ENCODE measurements at regions not wholly inside any gene's neighbourhood (a gene's known extent, or its start where the extent isn't known, plus 50 kb on each side); places are given as distances from the start of the nearest gene placed in this dataset.
"Not testable (repeated sequence)": the region's sequence is repeated elsewhere in the genome, so short reads cannot be mapped to it uniquely, and the experiment has no call there.

- peak in 7 of 8 experiments; percentile 42 to 93 (median 63) for ATAC-seq (replicated peaks in 6 of 8)
- H3K27ac ChIP-seq = no peak overlapping the region
- in situ Hi-C loops (cut with MboI; ENCODE audit: low pct_unique_long_range_greater_than_20kb in 2 of 9, low sequenced_read_pairs in 9 of 9, unreplicated experiment in 9 of 9) = no loop called here
- no peaks in the 10 kb centered on the region for H3K4me1 ChIP-seq (replicated peaks in 1 of 2)
- H3K4me3 ChIP-seq = no peak overlapping the region
- WGBS, 10 experiments = 25 to 64% (median 49%) methylated on average over 4 to 8 of the region's 8 CpGs; no CpG with 5 or more reads in 1 of the 10 experiments
Observed at GRCh38 chr3:155995525-155996370, 124.6 kb upstream of the KCNAB1 start.

DNA sequence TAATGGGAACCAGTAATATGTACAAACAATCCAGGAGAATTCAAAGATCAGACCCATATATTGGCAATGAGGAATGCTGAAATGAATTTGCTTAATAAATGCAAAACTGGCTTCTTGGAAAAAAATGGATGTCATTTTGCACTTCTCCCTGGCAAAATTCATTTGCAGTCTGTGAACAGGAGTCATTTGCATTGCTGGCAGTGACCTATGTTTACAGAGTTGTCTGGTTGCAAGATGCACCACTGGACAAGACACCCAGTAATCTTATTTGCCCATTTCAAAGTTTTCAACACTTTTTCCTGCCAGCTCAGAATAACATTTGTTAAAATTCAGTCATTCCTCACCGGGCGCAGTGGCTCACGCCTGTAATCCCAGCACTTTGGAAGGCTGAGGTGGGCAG is 123.5 kb upstream of the KCNAB1 start:
- in situ Hi-C loops (cut with MboI; ENCODE audit: low pct_unique_long_range_greater_than_20kb in 2 of 9, low sequenced_read_pairs in 9 of 9, unreplicated experiment in 9 of 9) = no loop called here
- 72 to 80% methylated on average over 1 to 3 of the region's 3 CpGs; no CpG with 5 or more reads in 8 of the 10 experiments for WGBS, 10 experiments

GRCh38 chr3:155998173-155998572 is 122.2 kb upstream of the KCNAB1 start:
- H3K4me3 ChIP-seq; H3K4me1 ChIP-seq (replicated peaks in 1 of 2); H3K27ac ChIP-seq; in situ Hi-C loops (cut with MboI; ENCODE audit: low pct_unique_long_range_greater_than_20kb in 2 of 9, low sequenced_read_pairs in 9 of 9, unreplicated experiment in 9 of 9); ATAC-seq (replicated peaks in 6 of 8): not testable (repeated sequence)
- WGBS, 10 experiments = 40 to 100% (median 92%) methylated on average over 1 to 3 of the region's 3 CpGs; no CpG with 5 or more reads in 3 of the 10 experiments

More for the DNA sequence above, 123.5 kb upstream of the KCNAB1 start:
- ATAC-seq (replicated peaks in 6 of 8) = peak in 3 of 8 experiments; percentile 23 to 70 (median 66)
- Histone ChIP-seq H3K4me3 (no peak overlapping the region), H3K4me1 (replicated peaks in 1 of 2) (no peaks in the 10 kb centered on the region), H3K27ac (no peak overlapping the region)

DNA sequence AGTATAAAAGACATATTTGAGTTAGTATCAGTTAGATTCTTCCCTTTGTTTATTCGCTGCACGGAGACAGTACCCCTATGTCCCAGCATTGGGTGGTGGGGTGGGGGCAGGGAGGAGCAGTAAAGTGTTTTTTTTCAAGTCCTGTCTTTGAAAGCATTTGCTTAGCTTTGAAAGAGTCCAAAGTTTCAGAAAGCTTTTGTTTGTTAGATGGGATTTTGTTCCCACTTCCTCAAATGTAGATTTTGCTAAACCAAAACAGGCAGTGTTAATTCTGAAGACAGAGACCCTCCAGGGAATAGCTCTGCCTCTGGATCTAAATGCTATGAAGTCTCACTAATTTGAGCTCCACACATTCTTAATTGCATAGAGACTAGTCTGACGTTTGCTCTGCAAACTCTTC is 114.6 kb upstream of the KCNAB1 start:
- Histone ChIP-seq H3K4me3 (no peak overlapping the region), H3K27ac (no peak overlapping the region), H3K4me1 (replicated peaks in 1 of 2) (peaks cover 0 to 2% of the 10 kb centered on the region in 2 donors)
- in situ Hi-C loops (cut with MboI; ENCODE audit: low pct_unique_long_range_greater_than_20kb in 2 of 9, low sequenced_read_pairs in 9 of 9, unreplicated experiment in 9 of 9) = loop anchor here in 2 of 9 experiments (25.0 kb wide), 1 partner anchor 507 kb away; no protein-coding TSS in a partner anchor
- WGBS, 10 experiments = 0 to 30% (median 14%) methylated on average over 1 to 3 of the region's 3 CpGs; no CpG with 5 or more reads in 3 of the 10 experiments
- no peak for ATAC-seq (replicated peaks in 6 of 8)

GRCh38 chr3:156010829-156011228 is 109.5 kb upstream of the KCNAB1 start:
- no peaks in the 10 kb centered on the region for H3K4me1 ChIP-seq (replicated peaks in 1 of 2)
- ATAC-seq (replicated peaks in 6 of 8) = peak in 2 of 8 experiments; percentile 28 to 41
- 0 to 100% (median 83%) methylated on average over 1 to 2 of the region's 3 CpGs; no CpG with 5 or more reads in 5 of the 10 experiments for WGBS, 10 experiments
- in situ Hi-C loops (cut with MboI; ENCODE audit: low pct_unique_long_range_greater_than_20kb in 2 of 9, low sequenced_read_pairs in 9 of 9, unreplicated experiment in 9 of 9) = loop anchor here in 2 of 9 experiments (25.0 kb wide), 1 partner anchor 501 kb away; no protein-coding TSS in a partner anchor
- no peak overlapping the region for H3K4me3 ChIP-seq
- H3K27ac ChIP-seq = no peak overlapping the region

GRCh38 chr3:156014489-156014888 is 105.9 kb upstream of the KCNAB1 start:
- 0 to 91% (median 60%) methylated on average over 1 to 4 of the region's 4 CpGs; no CpG with 5 or more reads in 1 of the 10 experiments for WGBS, 10 experiments

GRCh38 chr3:156016902-156017301 is 103.5 kb upstream of the KCNAB1 start:
- peak in 5 of 8 experiments; percentile 49 to 76 (median 66) for ATAC-seq (replicated peaks in 6 of 8)
- Histone ChIP-seq H3K4me1 (replicated peaks in 1 of 2) (peaks cover 18 to 25% of the 10 kb centered on the region in 2 donors), H3K27ac (no peak overlapping the region), H3K4me3 (no peak overlapping the region)
- WGBS, 10 experiments = 33 to 93% (median 63%) methylated on average over 1 to 4 of the region's 4 CpGs; no CpG with 5 or more reads in 1 of the 10 experiments
- in situ Hi-C loops (cut with MboI; ENCODE audit: low pct_unique_long_range_greater_than_20kb in 2 of 9, low sequenced_read_pairs in 9 of 9, unreplicated experiment in 9 of 9) = loop anchor here in 2 of 9 experiments (25.0 kb wide), 1 partner anchor 495 kb away; no protein-coding TSS in a partner anchor

More at GRCh38 chr3:156014489-156014888, 105.9 kb upstream of the KCNAB1 start:
- Histone ChIP-seq H3K27ac (no peak overlapping the region), H3K4me3 (no peak overlapping the region), H3K4me1 (replicated peaks in 1 of 2) (peaks cover 16 to 20% of the 10 kb centered on the region in 2 donors)
- peak in 3 of 8 experiments; percentile 50 to 91 (median 83) for ATAC-seq (replicated peaks in 6 of 8)
- in situ Hi-C loops (cut with MboI; ENCODE audit: low pct_unique_long_range_greater_than_20kb in 2 of 9, low sequenced_read_pairs in 9 of 9, unreplicated experiment in 9 of 9) = loop anchor here in 2 of 9 experiments (25.0 kb wide), 1 partner anchor 498 kb away; no protein-coding TSS in a partner anchor

GRCh38 chr3:156017352-156018030 is 102.9 kb upstream of the KCNAB1 start:
- Histone ChIP-seq H3K4me1 (replicated peaks in 1 of 2) (peaks cover 18 to 25% of the 10 kb centered on the region in 2 donors), H3K4me3 (no peak overlapping the region), H3K27ac (no peak overlapping the region)
- ATAC-seq (replicated peaks in 6 of 8) = peak in 6 of 8 experiments; percentile 57 to 85 (median 62)
- in situ Hi-C loops (cut with MboI; ENCODE audit: low pct_unique_long_range_greater_than_20kb in 2 of 9, low sequenced_read_pairs in 9 of 9, unreplicated experiment in 9 of 9) = loop anchor here in 2 of 9 experiments (25.0 kb wide), 1 partner anchor 495 kb away; no protein-coding TSS in a partner anchor

DNA sequence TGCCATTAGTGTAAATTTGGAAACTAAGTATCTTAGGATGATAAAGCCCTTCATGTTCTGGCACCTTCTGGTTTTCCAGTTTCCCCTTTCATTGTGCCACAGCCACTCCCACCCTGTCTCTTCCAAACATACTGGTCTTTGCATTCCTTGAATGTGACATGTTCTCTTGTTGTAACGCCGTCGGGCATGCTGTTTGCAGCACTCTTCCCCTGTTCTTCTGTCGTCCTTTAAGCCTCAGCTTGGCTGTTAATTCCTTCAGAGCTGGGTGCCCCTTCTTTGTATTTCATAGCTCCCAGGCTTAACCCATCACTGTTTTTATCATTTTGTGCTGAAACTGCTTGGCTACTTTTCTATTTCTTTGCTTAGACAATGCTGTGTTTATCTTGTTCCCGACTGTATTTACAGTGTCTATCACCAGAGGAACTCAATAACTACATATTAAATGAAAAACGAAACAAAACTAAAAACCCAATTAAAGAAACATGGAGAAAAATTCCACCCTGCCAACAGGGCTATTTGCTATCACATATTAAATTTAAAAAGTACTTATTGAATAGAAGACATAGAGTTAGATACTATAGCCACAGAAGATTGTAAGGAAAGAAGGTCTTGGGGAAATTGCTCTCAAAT is 95.4 kb upstream of the KCNAB1 start:
- peak in 5 of 8 experiments; percentile 33 to 92 (median 78) for ATAC-seq (replicated peaks in 6 of 8)
- H3K27ac ChIP-seq = no peak overlapping the region
- in situ Hi-C loops (cut with MboI; ENCODE audit: low pct_unique_long_range_greater_than_20kb in 2 of 9, low sequenced_read_pairs in 9 of 9, unreplicated experiment in 9 of 9) = loop anchor here in 3 of 9 experiments (25.0 kb wide), 2 partner anchors 112 to 487 kb away; no protein-coding TSS in a partner anchor
- WGBS, 10 experiments = 0 to 56% (median 29%) methylated on average over 1 to 6 of the region's 6 CpGs; no CpG with 5 or more reads in 1 of the 10 experiments
- no peak overlapping the region for H3K4me3 ChIP-seq
- peaks cover 2 to 10% of the 10 kb centered on the region in 2 donors for H3K4me1 ChIP-seq (replicated peaks in 1 of 2)

- Histone ChIP-seq H3K4me3 (no peak overlapping the region), H3K27ac (no peak overlapping the region), H3K4me1 (replicated peaks in 1 of 2) (peaks cover 0 to 4% of the 10 kb centered on the region in 2 donors)
- in situ Hi-C loops (cut with MboI; ENCODE audit: low pct_unique_long_range_greater_than_20kb in 2 of 9, low sequenced_read_pairs in 9 of 9, unreplicated experiment in 9 of 9) = loop anchor here in 1 of 9 experiments (25.0 kb wide), 2 partner anchors 108 to 483 kb away; no protein-coding TSS in a partner anchor
- 33 to 93% (median 72%) methylated on average over 1 to 4 of the region's 4 CpGs for WGBS, 10 experiments
- no peak for ATAC-seq (replicated peaks in 6 of 8)
Observed at GRCh38 chr3:156029208-156029607, 91.2 kb upstream of the KCNAB1 start.

DNA sequence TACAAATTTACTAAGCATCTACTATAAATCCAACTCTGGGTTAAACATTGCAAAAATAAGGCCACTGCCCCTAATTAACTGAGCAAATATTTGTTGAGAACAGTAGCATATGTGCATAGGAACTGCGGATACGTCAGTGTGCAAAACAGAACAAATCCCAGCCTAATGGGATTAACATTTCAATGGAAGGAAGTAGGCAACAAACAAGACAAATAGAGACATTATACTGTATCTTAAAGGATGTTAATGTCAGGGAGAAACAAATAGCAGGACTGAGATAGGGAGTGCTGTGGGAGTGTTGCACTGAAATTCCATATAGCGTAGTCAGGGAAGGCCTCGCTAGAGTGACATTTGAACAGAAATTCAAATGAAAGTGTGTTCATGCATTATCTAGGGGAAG is 89.7 kb upstream of the KCNAB1 start:
- no peak overlapping the region for H3K27ac ChIP-seq
- ATAC-seq (replicated peaks in 6 of 8) = peak in 3 of 8 experiments; percentile 41 to 96 (median 74)
- 43 to 93% (median 80%) methylated on average over 1 to 4 of the region's 4 CpGs; no CpG with 5 or more reads in 1 of the 10 experiments for WGBS, 10 experiments
- H3K4me1 ChIP-seq (replicated peaks in 1 of 2) = no peaks in the 10 kb centered on the region
- in situ Hi-C loops (cut with MboI; ENCODE audit: low pct_unique_long_range_greater_than_20kb in 2 of 9, low sequenced_read_pairs in 9 of 9, unreplicated experiment in 9 of 9) = loop anchor here in 1 of 9 experiments (25.0 kb wide), 2 partner anchors 107 to 482 kb away; no protein-coding TSS in a partner anchor
- no peak overlapping the region for H3K4me3 ChIP-seq

DNA sequence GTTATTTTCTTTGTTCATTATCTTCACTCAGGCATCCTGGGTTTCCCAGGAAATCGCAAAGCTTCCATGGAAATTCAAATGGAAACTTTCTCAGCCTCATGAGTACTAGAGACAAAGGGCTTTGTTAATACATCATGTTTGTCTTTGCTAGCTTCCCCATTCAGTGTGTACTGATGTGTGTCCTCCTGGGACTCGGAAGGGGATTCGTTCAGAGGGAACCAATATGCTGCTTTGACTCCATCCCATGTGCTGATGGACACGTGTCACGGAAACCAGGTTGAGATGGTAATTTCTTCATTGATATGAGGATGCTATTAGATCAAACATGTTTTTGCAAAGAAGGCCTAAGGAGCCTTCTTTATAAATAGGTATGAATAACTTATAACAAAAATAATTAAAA is 87.0 kb upstream of the KCNAB1 start:
- peak in 1 of 8 experiments; percentile 91 for ATAC-seq (replicated peaks in 6 of 8)
- 54 to 100% (median 75%) methylated on average over 1 to 5 of the region's 5 CpGs; no CpG with 5 or more reads in 1 of the 10 experiments for WGBS, 10 experiments
- Histone ChIP-seq H3K27ac (no peak overlapping the region), H3K4me3 (no peak overlapping the region), H3K4me1 (replicated peaks in 1 of 2) (no peaks in the 10 kb centered on the region)
- in situ Hi-C loops (cut with MboI; ENCODE audit: low pct_unique_long_range_greater_than_20kb in 2 of 9, low sequenced_read_pairs in 9 of 9, unreplicated experiment in 9 of 9) = loop anchor here in 1 of 9 experiments (25.0 kb wide), 2 partner anchors 104 to 479 kb away; no protein-coding TSS in a partner anchor
